ENCODE measurements at regions not wholly inside any gene's neighbourhood (a gene's known extent, or its start where the extent isn't known, plus 50 kb on each side); places are given as distances from the start of the nearest gene placed in this dataset.

DNA sequence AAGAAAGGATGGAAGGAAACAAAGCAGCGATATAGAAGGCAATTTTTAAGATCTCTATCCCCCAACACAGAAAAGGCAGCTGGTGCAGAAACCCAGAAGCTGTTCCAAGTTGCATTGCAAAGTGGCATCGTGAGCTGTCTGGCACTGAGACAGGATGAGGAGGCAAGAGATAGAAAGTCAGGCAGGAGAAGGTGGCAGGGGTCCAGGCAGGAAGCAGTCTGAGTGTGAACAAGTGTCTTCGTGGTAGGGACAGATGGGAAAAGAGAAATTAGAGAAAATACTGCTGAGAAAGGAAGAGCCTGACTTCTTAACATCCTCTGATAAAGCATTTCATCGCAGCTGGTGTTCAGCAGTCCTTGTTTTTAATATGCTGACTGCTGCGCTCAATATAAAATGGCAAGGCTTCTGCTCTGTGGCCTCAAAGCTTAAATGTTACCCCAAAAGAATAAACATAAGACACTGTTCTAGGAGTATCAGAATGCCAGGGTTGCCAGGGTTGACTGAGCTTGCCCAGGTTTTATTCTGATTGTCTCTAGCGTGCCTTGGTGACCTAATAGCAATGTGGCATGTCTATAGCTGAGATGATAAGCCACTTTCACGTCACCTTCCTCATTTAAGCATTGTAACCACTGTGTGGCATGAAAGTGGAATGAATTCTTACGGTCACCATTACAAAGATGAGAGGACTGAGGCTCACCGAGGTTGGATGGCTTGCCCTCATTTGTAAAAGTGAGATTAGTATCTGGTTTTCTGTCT lies 397.6 kb downstream of the NUAK1 start:
- no peak overlapping the region for H3K9ac ChIP-seq (ENCODE audit: low read length in 3 of 3)
- TF ChIP-seq, protein P1, sequence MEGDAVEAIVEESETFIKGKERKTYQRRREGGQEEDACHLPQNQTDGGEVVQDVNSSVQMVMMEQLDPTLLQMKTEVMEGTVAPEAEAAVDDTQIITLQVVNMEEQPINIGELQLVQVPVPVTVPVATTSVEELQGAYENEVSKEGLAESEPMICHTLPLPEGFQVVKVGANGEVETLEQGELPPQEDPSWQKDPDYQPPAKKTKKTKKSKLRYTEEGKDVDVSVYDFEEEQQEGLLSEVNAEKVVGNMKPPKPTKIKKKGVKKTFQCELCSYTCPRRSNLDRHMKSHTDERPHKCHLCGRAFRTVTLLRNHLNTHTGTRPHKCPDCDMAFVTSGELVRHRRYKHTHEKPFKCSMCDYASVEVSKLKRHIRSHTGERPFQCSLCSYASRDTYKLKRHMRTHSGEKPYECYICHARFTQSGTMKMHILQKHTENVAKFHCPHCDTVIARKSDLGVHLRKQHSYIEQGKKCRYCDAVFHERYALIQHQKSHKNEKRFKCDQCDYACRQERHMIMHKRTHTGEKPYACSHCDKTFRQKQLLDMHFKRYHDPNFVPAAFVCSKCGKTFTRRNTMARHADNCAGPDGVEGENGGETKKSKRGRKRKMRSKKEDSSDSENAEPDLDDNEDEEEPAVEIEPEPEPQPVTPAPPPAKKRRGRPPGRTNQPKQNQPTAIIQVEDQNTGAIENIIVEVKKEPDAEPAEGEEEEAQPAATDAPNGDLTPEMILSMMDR (IDR thresholded peaks at IDR 0.05; ENCODE audit: borderline replicate concordance, extremely low read depth, insufficient read depth): no peak
- H3K4me1 ChIP-seq (ENCODE audit: control insufficient read depth in 2 of 3, insufficient read depth in 2 of 3, low read depth in 1 of 3, low read length in 3 of 3): no peaks in the 10 kb centered on the region
- no peak overlapping the region for H3K27ac ChIP-seq (ENCODE audit: low read depth in 2 of 2, low read length in 2 of 2)
- H3K36me3 ChIP-seq (ENCODE audit: control insufficient read depth in 2 of 3, insufficient read depth in 3 of 3, low read length in 3 of 3): no peaks in the 10 kb centered on the region
- intact Hi-C loops (cut with DNase I): no loop called here
- H3K4me3 ChIP-seq (ENCODE audit: low read length in 3 of 3): no peak overlapping the region
- FAIRE-seq: no peak
- no peaks in the 10 kb centered on the region for H3K9me3 ChIP-seq (ENCODE audit: control insufficient read depth in 2 of 3, insufficient read depth in 1 of 3, low read length in 3 of 3)
- peak in 1 of 5 donors; percentile 23 for DNase-seq
- H3K27me3 ChIP-seq (ENCODE audit: control insufficient read depth, insufficient read depth, low read length): no peaks in the 10 kb centered on the region

- no peaks in the 10 kb centered on the region for H3K9me3 ChIP-seq (ENCODE audit: control insufficient read depth in 2 of 3, insufficient read depth in 1 of 3, low read length in 3 of 3)
- no peaks in the 10 kb centered on the region for H3K36me3 ChIP-seq (ENCODE audit: control insufficient read depth in 2 of 3, insufficient read depth in 3 of 3, low read length in 3 of 3)
- TF ChIP-seq, protein P1 (IDR thresholded peaks at IDR 0.05; ENCODE audit: borderline replicate concordance, extremely low read depth, insufficient read depth): no peak
- H3K4me1 ChIP-seq (ENCODE audit: control insufficient read depth in 2 of 3, insufficient read depth in 2 of 3, low read depth in 1 of 3, low read length in 3 of 3): no peaks in the 10 kb centered on the region
- intact Hi-C loops (cut with DNase I): no loop called here
- DNase-seq (no peak), FAIRE-seq (no peak)
- H3K9ac ChIP-seq (ENCODE audit: low read length in 3 of 3): no peak overlapping the region
- H3K27me3 ChIP-seq (ENCODE audit: control insufficient read depth, insufficient read depth, low read length): no peaks in the 10 kb centered on the region
- no peak overlapping the region for H3K4me3 ChIP-seq (ENCODE audit: low read length in 3 of 3)
- no peak overlapping the region for H3K27ac ChIP-seq (ENCODE audit: low read depth in 2 of 2, low read length in 2 of 2)
Measured at GRCh38 chr12:105741786-105742566, 396.8 kb downstream of the NUAK1 start.

- Histone ChIP-seq H3K9me3 (ENCODE audit: control insufficient read depth in 2 of 3, insufficient read depth in 1 of 3, low read length in 3 of 3) (no peaks in the 10 kb centered on the region), H3K36me3 (ENCODE audit: control insufficient read depth in 2 of 3, insufficient read depth in 3 of 3, low read length in 3 of 3) (no peaks in the 10 kb centered on the region), H3K9ac (ENCODE audit: low read length in 3 of 3) (no peak overlapping the region), H3K4me3 (ENCODE audit: low read length in 3 of 3) (no peak overlapping the region), H3K27ac (ENCODE audit: low read depth in 2 of 2, low read length in 2 of 2) (no peak overlapping the region), H3K27me3 (ENCODE audit: control insufficient read depth, insufficient read depth, low read length) (no peaks in the 10 kb centered on the region), H3K4me1 (ENCODE audit: control insufficient read depth in 2 of 3, insufficient read depth in 2 of 3, low read depth in 1 of 3, low read length in 3 of 3) (no peaks in the 10 kb centered on the region)
- no peak for DNase-seq
- no peak for FAIRE-seq
- intact Hi-C loops (cut with DNase I): no loop called here
- TF ChIP-seq, protein P1 (IDR thresholded peaks at IDR 0.05; ENCODE audit: borderline replicate concordance, extremely low read depth, insufficient read depth): no peak
Measured at GRCh38 chr12:105742567-105742874, 396.2 kb downstream of the NUAK1 start.

Data from kidney (tissue), 13 donors.